ENCODE measurements at regions not wholly inside any gene's neighbourhood (a gene's known extent, or its start where the extent isn't known, plus 50 kb on each side); places are given as distances from the start of the nearest gene placed in this dataset.
"Not testable (repeated sequence)": the region's sequence is repeated elsewhere in the genome, so short reads cannot be mapped to it uniquely, and the experiment has no call there.

- no peak for DNase-seq
These were observed 122.8 kb upstream of the L3MBTL4 start for GRCh38 chr18:6537475-6537874.

- DNase-seq: not testable (repeated sequence)
These were observed 126.5 kb upstream of the L3MBTL4 start for GRCh38 chr18:6541131-6541679.

- no peak for DNase-seq
These were observed 127.6 kb upstream of the L3MBTL4 start for GRCh38 chr18:6542296-6542695.

GRCh38 chr18:6543330-6543908 is 128.7 kb upstream of the L3MBTL4 start:
- peak; percentile 8 for DNase-seq

- DNase-seq: no peak
These were observed 131.5 kb upstream of the L3MBTL4 start for GRCh38 chr18:6546229-6546628.

- DNase-seq: no peak
These were observed 132.8 kb upstream of the L3MBTL4 start for GRCh38 chr18:6547476-6547875.

GRCh38 chr18:6553234-6553900 is 138.7 kb upstream of the L3MBTL4 start:
- DNase-seq: no peak

GRCh38 chr18:6557057-6557769 is 142.5 kb upstream of the L3MBTL4 start:
- DNase-seq: no peak

GRCh38 chr18:6557770-6558248 is 143.1 kb upstream of the L3MBTL4 start:
- no peak for DNase-seq

- DNase-seq: no peak
These were observed 143.9 kb upstream of the L3MBTL4 start for GRCh38 chr18:6558446-6559156.

GRCh38 chr18:6559296-6559695 is 144.6 kb upstream of the L3MBTL4 start:
- DNase-seq: no peak

- no peak for DNase-seq
These were observed 146.3 kb upstream of the L3MBTL4 start for GRCh38 chr18:6561016-6561415.

- no peak for DNase-seq
These were observed 146.7 kb upstream of the L3MBTL4 start for GRCh38 chr18:6561420-6561861.

- DNase-seq: no peak
These were observed 147.2 kb upstream of the L3MBTL4 start for GRCh38 chr18:6561862-6562291.

GRCh38 chr18:6563896-6564295 is 149.2 kb upstream of the L3MBTL4 start:
- DNase-seq: no peak

- no peak for DNase-seq
These were observed 150.5 kb upstream of the L3MBTL4 start for GRCh38 chr18:6564950-6565814.

- DNase-seq: no peak
These were observed 151.0 kb upstream of the L3MBTL4 start for GRCh38 chr18:6565815-6566081.

GRCh38 chr18:6566338-6566911 is 151.7 kb upstream of the L3MBTL4 start:
- DNase-seq: peak; percentile 43

- no peak for DNase-seq
These were observed 155.1 kb upstream of the L3MBTL4 start for GRCh38 chr18:6569813-6570212.

GRCh38 chr18:6570581-6571238 is 156.0 kb upstream of the L3MBTL4 start:
- DNase-seq: no peak

- DNase-seq: no peak
These were observed 156.5 kb upstream of the L3MBTL4 start for GRCh38 chr18:6571239-6571602.
